Adipocyte (in vitro differentiated cells): ENCODE measurements at regions not wholly inside any gene's neighbourhood (a gene's known extent, or its start where the extent isn't known, plus 50 kb on each side); places are given as distances from the start of the nearest gene placed in this dataset.
"Not testable (repeated sequence)": the region's sequence is repeated elsewhere in the genome, so short reads cannot be mapped to it uniquely, and the experiment has no call there.

Experiments
- DNase-seq: peaks from one replicate; pipeline ENCODE4 v3.0.0-alpha.2; 2015; ENCODE audit warnings: low read depth
- H3K27me3 ChIP-seq: replicated peaks from 2 replicates; pipeline ENCODE4 v1.7.0; 2013; ENCODE audit warnings: mild to moderate bottlenecking, low read length, moderate library complexity; ENCODE audit not compliant: control insufficient read depth, insufficient read depth
- H3K36me3 ChIP-seq: 2 replicates; pipeline ENCODE4 v1.7.0; 2013; ENCODE audit warnings: low read length, mild to moderate bottlenecking, moderate library complexity; ENCODE audit not compliant: control insufficient read depth, insufficient read depth, severe bottlenecking
- H3K4me1 ChIP-seq: 2 replicates; pipeline ENCODE4 v1.7.0; 2013; ENCODE audit warnings: mild to moderate bottlenecking, low read length, moderate library complexity; ENCODE audit not compliant: control insufficient read depth, insufficient read depth
- H3K4me3 ChIP-seq: 2 replicates; pipeline ENCODE4 v1.7.0; 2013; ENCODE audit warnings: mild to moderate bottlenecking, low read length, moderate library complexity
- H3K9ac ChIP-seq: 2 replicates; pipeline ENCODE4 v1.7.0; 2013; ENCODE audit warnings: mild to moderate bottlenecking, low read length, moderate library complexity
- H3K9me3 ChIP-seq: 2 replicates; pipeline ENCODE4 v1.7.0; 2013; ENCODE audit warnings: mild to moderate bottlenecking, low read length, moderate library complexity; ENCODE audit not compliant: control insufficient read depth

DNA sequence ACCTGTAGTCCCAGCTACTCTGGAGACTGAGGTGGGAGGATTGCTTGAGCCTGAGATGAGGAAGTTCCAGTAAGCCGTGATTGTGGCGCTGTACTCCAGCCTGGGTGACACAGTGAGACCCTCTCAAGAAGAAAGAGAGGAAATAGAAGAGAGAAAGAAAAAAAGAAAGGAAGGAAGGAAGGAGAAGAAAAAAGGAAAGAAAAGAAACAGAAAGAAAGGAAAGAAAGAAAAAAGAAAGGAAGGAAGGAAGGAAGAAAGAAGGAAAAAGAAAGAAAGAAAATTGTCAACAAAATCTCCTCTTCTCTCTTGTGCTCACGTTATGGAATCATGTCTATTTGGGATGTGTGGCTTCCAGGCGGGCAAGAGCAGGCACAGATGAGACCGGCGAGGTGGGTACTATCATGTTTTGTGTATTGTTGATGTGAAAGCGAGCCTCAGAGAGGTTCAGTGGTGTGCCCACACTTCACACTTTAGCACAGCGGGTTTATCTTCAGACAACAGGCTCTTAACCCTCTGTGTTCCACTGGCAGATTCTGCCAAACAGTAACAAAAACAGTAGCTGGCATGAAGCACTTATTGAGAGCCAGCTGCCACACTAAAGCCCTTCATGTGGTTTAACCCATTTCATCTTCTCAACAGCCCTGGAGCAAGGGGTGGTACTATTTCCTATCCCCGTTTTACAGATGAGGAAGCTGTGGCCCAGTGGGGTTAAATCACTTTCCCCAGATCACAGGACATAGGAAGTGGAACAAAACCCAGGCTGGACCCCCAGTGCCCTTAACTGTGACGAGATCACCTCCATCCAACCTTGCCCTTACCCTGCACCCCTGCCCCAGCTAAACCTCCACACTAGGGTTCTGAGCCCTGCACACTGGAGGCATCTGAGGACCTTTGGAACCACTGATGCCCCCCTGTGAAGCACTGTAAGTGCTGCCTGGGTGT is 94.7 kb upstream of the TARDBP start:
- H3K27me3 ChIP-seq, result peaks cover 57% of the 10 kb centered on the region
- H3K36me3 ChIP-seq, result no peaks in the 10 kb centered on the region
- peaks cover 8% of the 10 kb centered on the region for H3K9me3 ChIP-seq
- no peak overlapping the region for H3K9ac ChIP-seq
- no peaks in the 10 kb centered on the region for H3K4me1 ChIP-seq
- no peak overlapping the region for H3K4me3 ChIP-seq
- DNase-seq, result no peak

DNA sequence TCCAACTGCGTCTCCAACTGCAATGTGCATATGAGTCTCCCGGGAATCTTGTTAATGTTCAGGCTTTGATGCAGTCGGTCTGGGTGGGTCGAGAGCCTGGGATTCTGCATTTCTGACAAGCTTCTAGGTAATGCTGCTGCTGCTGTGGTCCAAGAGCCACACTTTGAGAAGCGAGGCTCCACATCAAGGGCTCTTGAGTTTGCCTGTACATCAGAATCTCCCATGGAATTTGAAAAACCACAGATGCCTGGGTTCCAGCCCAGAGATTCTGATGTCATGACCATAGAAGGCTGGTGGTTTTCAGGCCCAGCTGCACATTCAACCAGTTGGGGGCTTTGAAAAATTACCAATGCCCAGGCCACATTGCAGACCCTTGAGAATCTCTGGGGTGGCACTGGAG is 93.9 kb upstream of the TARDBP start:
- Histone ChIP-seq H3K36me3 (no peaks in the 10 kb centered on the region), H3K27me3 (peaks cover 50% of the 10 kb centered on the region), H3K4me1 (no peaks in the 10 kb centered on the region), H3K9ac (no peak overlapping the region), H3K4me3 (no peak overlapping the region), H3K9me3 (peaks cover 5% of the 10 kb centered on the region)
- DNase-seq, result peak; percentile 57

DNA sequence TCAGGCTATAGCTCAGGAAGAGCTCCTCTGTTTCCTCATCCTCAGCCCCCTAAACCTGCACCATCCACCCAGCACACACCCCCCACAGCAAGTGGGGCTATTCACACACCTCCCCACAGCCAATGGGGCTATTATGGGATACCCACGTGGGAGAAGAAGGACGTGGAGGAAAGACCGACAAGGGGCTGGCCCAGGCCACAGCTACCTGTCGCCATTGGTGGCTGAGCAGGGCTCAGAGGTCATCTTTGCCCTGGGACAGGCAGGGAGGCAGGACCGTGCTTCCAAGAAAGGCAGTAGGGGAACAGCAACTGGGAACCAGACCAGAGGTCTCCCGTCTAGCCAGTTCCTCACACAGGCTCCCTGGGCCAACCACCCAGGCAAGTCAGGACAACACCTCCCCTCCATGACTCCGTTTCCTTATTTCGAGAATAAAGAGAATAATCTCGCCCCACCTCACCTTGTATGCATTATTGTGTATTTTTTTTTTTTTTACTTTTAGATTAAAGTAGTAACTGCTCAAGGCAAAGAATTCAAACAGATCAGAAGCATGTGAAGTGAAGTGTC is 92.3 kb upstream of the TARDBP start:
- Histone ChIP-seq H3K27me3 (peaks cover 41% of the 10 kb centered on the region), H3K9me3 (peaks cover 11% of the 10 kb centered on the region), H3K9ac (no peak overlapping the region), H3K36me3 (no peaks in the 10 kb centered on the region), H3K4me3 (no peak overlapping the region), H3K4me1 (no peaks in the 10 kb centered on the region)
- no peak for DNase-seq

DNA sequence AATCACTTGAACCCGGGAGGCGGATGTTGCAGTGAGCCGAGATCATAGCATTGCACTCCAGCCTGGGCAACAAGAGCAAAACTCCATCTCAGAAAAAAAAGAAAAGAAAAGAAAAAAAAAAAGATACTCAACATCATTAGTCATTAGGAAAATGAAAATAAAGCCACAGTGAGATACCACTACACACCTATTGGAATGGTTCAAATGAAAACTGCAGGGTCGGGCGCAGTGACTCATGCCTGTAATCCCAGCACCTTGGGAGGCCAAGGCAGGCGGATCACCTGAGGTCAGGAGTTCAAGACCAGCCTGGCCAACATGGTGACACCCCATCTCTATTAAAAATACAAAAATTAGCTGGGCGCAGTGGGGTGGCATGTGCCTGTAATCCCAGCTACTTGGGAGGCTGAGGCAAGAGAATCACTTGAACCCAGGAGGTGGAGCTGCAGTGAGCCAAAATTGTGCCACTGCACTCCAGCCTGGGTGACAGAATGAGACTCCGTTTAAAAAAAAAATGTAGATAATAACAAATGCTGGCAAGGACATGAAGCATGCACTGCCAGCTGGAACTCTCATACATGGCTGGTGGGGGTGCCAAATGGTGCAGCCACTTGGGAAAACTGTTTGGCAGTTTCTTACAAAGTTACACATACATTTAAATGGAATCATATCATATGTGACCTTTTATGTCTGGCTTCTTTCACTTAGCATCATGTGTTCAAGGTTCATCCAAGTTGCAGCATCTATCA is 90.0 kb upstream of the TARDBP start:
- not testable (repeated sequence) for H3K36me3 ChIP-seq, H3K4me1 ChIP-seq, H3K9ac ChIP-seq, DNase-seq, H3K4me3 ChIP-seq
- Histone ChIP-seq H3K9me3 (peaks cover 11% of the 10 kb centered on the region), H3K27me3 (peaks cover 31% of the 10 kb centered on the region)

DNA sequence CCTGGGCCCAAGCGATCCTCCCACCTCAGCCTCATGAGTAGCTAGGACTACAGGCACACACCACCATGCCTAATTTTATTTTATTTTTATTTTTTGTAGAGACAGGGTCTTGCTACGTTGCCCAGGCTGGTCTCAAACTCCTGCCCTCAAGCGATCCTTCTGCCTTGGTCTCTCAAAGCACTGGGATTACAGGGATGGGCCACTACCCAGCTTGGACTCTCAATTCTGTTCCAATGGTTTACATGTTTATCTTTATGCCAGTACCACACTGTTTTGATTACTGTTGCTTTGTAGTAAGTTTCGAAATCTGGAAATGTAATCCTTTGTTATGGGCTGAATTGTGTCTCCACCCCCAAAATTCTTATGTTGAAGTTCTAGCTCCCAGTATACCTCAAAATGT is 88.4 kb upstream of the TARDBP start:
- Histone ChIP-seq H3K4me3 (no peak overlapping the region), H3K9me3 (peaks cover 19% of the 10 kb centered on the region), H3K4me1 (no peaks in the 10 kb centered on the region), H3K27me3 (peaks cover 20% of the 10 kb centered on the region), H3K9ac (no peak overlapping the region), H3K36me3 (no peaks in the 10 kb centered on the region)
- DNase-seq, result no peak

DNA sequence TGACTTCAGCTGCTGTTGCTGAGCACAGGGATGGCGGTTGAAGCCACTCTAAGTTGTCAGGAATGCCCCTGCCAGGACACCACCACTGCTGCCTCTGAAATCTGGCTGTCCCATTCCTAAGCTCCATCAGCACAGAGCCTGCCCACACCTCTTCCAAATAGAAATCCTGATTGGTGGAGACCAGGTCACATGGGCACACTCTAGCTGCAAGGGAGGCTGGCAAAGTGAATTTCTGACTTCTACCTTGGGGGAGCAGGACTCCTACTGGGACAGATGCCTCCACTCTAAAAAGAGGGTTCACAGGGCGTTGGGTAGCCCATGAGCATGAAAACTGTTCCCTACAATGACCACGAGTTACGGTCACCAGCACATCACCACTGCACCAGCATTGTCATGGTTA is 83.8 kb upstream of the TARDBP start:
- H3K9me3 ChIP-seq, result peaks cover 19% of the 10 kb centered on the region
- no peak for DNase-seq
- peaks cover 12% of the 10 kb centered on the region for H3K27me3 ChIP-seq
- H3K36me3 ChIP-seq, result no peaks in the 10 kb centered on the region
- H3K4me1 ChIP-seq, result no peaks in the 10 kb centered on the region
- H3K4me3 ChIP-seq, result no peak overlapping the region
- no peak overlapping the region for H3K9ac ChIP-seq

DNA sequence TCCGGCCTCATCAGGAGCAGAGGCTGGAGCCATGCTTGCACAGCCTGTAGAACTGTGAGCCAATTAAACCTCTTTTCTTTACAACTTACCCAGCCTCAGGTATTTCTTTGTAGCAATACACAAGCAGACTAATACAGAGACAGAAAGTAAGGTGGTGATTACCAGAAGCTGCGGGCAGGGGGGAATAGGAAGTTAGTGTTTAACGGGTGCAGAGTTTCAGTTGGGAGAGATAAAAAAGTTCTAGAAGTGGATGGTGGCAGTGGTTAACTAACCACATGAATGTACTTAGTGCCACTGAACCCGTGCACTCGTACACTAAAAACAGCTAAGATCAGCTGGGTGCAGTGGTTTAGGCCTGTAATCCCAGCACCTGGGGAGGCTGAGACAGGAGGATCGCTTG is 80.4 kb upstream of the TARDBP start:
- no peak for DNase-seq
- Histone ChIP-seq H3K4me1 (no peaks in the 10 kb centered on the region), H3K9ac (no peak overlapping the region), H3K36me3 (no peaks in the 10 kb centered on the region), H3K4me3 (no peak overlapping the region), H3K27me3 (peaks cover 22% of the 10 kb centered on the region), H3K9me3 (peaks cover 11% of the 10 kb centered on the region)

DNA sequence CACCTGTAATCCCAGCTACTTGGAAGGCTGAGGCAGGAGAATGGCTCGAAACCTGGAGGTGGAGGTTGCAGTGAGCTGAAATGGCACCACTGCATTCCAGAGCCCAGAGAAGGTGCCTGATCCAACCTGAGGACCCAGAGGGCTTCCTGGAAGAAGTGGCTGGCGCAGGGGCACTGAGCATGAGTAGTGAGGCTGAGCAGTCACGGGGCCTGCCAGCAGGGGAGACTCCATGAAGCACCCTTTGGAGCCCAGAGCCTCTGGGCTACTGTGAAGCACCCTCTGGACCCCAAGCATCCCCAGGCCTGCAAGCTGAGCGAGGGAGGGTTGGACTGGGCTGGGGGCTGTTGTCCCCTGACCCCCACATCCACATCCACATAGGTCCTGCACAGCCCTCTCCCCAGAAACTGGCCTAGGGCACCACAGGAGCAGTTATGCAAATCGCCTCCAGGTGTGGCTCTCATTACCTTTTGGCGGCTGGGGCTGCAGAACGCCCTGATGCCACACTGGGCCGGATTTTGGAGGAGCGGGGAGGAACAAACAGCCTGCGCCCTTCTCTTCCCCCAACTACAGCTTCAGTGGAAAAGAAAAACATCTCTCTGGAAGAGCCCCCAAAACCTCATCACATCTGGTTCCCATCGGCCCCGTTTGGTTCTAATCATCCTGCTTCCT is 78.2 kb upstream of the TARDBP start:
- no peaks in the 10 kb centered on the region for H3K4me1 ChIP-seq
- DNase-seq, result no peak
- H3K9me3 ChIP-seq, result no peaks in the 10 kb centered on the region
- H3K4me3 ChIP-seq, result no peak overlapping the region
- no peaks in the 10 kb centered on the region for H3K36me3 ChIP-seq
- H3K9ac ChIP-seq, result no peak overlapping the region
- peaks cover 29% of the 10 kb centered on the region for H3K27me3 ChIP-seq

DNA sequence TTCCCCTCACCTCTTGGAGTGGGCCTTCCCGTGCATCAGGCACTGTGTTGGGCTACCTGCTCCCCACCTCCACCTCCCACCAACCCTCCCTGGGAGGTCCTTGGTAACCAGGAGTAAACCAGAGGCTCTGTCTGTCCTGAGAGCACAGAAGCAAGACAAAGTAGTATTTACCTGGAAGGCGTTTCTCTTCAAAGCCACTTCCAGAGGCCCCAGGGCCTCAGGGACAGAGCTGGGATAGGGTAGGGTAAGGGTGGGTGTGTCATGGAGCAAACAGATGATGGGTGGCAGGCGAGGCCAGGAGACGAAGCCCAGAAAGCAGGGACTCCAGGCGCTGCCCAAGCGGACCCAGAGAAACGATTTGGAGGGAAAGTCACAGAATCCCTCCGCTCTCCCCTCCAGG is 77.2 kb upstream of the TARDBP start:
- H3K4me3 ChIP-seq, result no peak overlapping the region
- no peak overlapping the region for H3K9ac ChIP-seq
- H3K4me1 ChIP-seq, result no peaks in the 10 kb centered on the region
- no peaks in the 10 kb centered on the region for H3K9me3 ChIP-seq
- DNase-seq, result no peak
- no peaks in the 10 kb centered on the region for H3K36me3 ChIP-seq
- H3K27me3 ChIP-seq, result peaks cover 38% of the 10 kb centered on the region

DNA sequence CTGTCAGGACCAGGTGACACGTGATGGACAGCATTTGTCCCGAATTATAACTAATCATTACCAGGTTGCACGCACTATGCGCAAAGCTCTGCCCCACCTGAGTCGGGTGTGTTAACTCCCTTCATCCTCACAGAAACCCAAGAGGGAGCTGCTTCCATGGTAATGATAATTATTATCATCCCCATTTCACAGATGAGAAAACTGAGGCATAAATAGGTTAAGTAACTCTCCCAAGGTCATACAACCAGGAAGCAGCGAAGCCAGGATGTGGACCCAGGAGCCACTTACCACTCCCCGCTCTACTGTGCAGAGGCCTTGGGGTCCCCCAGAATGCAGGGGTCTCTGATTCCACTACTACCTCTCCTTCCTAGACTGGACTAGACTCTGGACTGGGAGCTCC is 76.7 kb upstream of the TARDBP start:
- H3K9ac ChIP-seq, result no peak overlapping the region
- no peaks in the 10 kb centered on the region for H3K4me1 ChIP-seq
- no peaks in the 10 kb centered on the region for H3K9me3 ChIP-seq
- no peak overlapping the region for H3K4me3 ChIP-seq
- DNase-seq, result no peak
- H3K27me3 ChIP-seq, result peaks cover 42% of the 10 kb centered on the region
- H3K36me3 ChIP-seq, result no peaks in the 10 kb centered on the region
